Epithelial cell of esophagus (primary cell): ENCODE measurements at regions not wholly inside any gene's neighbourhood (a gene's known extent, or its start where the extent isn't known, plus 50 kb on each side); places are given as distances from the start of the nearest gene placed in this dataset.

Source experiments
- DNase-seq: peaks from one replicate; pipeline ENCODE4 v3.0.0; 2010; ENCODE audit warnings: low read depth
- H3K4me3 ChIP-seq: 2 replicates; pipeline ENCODE4 v1.5.1; 2011; ENCODE audit warnings: mild to moderate bottlenecking, low read length, control low read depth
- TF ChIP-seq, protein P1 (sequence below): IDR thresholded peaks from 2 replicates; pipeline ENCODE4 v1.5.1; 2011; ENCODE audit warnings: low read depth, mild to moderate bottlenecking, low read length, control low read depth, inconsistent platforms; ENCODE audit not compliant: insufficient read depth; ENCODE audit errors: missing control alignments

DNA sequence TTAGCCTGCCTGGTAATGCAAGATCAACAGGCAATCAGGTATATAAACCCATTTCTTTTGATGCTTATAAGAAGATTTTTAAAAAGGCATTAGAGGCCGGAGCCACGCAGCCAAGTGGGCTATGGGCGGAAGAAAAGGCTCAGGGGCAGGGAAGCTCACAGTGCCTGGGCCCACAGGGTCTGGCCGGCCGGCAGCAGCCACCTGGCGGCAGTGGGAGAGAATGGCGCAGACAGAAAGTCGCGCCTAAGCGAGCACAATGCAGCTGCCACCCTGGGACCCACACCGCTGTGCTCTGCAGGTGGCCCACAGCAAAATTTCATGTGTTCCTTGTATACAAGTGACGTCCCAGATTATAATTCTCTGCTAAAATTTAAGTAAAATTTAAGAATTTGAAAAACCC, 448.6 kb upstream of the RASGRP1 start:
- DNase-seq = no peak
- TF ChIP-seq, protein P1, sequence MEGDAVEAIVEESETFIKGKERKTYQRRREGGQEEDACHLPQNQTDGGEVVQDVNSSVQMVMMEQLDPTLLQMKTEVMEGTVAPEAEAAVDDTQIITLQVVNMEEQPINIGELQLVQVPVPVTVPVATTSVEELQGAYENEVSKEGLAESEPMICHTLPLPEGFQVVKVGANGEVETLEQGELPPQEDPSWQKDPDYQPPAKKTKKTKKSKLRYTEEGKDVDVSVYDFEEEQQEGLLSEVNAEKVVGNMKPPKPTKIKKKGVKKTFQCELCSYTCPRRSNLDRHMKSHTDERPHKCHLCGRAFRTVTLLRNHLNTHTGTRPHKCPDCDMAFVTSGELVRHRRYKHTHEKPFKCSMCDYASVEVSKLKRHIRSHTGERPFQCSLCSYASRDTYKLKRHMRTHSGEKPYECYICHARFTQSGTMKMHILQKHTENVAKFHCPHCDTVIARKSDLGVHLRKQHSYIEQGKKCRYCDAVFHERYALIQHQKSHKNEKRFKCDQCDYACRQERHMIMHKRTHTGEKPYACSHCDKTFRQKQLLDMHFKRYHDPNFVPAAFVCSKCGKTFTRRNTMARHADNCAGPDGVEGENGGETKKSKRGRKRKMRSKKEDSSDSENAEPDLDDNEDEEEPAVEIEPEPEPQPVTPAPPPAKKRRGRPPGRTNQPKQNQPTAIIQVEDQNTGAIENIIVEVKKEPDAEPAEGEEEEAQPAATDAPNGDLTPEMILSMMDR = no peak
- no peak overlapping the region for H3K4me3 ChIP-seq

- TF ChIP-seq, protein P1 = no peak
- DNase-seq = no peak
- no peak overlapping the region for H3K4me3 ChIP-seq
Observed at GRCh38 chr15:39014682-39015081, 450.1 kb upstream of the RASGRP1 start.

GRCh38 chr15:39016706-39017105, 452.1 kb upstream of the RASGRP1 start:
- no peak overlapping the region for H3K4me3 ChIP-seq
- TF ChIP-seq, protein P1 = no peak
- DNase-seq = no peak

- TF ChIP-seq, protein P1 = no peak
- no peak overlapping the region for H3K4me3 ChIP-seq
- DNase-seq = no peak
Observed at GRCh38 chr15:39018966-39019365, 454.4 kb upstream of the RASGRP1 start.

DNA sequence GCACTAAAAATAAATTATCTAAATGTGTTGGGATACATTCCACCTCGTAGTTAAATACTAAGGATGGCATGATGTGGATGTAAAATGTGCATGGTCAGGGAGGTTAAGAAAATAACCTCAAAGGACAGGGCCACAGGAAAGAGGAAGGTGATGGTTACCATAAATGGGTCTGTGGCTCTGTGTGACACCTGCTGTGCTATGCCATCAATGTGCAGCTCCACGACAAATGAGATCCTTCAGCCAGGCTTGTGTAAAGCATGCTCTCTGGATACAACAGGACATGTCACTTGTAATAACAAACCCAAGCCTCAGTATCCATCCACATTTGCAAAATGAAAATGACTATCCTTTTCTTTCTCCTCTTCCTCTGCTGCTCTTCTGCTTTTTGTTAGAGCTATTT, 456.7 kb upstream of the RASGRP1 start:
- DNase-seq = no peak
- no peak overlapping the region for H3K4me3 ChIP-seq
- TF ChIP-seq, protein P1 = no peak

DNA sequence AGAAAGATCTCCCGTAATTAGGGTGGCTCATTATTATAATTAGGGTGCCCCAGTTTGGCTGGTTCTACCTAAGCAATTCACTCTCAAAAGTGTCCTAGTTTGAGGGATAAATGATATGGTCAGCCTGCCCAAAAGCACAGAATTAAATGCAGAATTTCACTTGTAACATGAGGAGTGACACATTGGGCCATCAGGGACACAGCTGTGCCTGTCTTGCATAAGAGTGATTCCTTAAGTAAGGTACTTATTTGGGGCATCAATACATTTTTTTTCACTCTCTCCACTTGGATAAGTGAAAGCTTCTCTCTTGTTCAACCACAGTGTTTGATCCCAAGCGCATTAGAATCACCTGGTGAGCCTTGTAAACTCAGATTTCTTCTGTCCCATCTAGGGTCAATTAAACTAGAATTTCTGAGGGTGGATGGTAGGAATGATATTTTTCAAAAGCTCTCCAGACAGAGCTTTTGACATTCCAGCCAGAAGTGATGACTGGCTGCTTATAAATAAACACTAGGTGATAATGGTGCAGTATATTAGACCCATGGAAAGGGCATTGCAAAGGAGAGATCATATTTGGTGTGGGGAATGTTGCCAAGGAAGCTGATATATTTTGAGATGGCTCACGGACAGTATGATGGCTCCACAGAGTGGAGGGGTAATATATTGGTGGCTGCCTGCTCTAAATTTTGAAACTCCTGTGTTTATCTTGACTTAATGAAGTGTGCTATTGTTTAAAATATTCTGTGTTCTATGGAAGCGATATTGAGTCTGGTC, 458.1 kb upstream of the RASGRP1 start:
- TF ChIP-seq, protein P1 = no peak
- no peak overlapping the region for H3K4me3 ChIP-seq
- DNase-seq = no peak

GRCh38 chr15:39025321-39025720, 460.7 kb upstream of the RASGRP1 start:
- TF ChIP-seq, protein P1 = no peak
- no peak overlapping the region for H3K4me3 ChIP-seq
- DNase-seq = no peak
